Liver (tissue), 8 donors: ENCODE measurements at regions not wholly inside any gene's neighbourhood (a gene's known extent, or its start where the extent isn't known, plus 50 kb on each side); places are given as distances from the start of the nearest gene placed in this dataset.

Source experiments
- DNase-seq: peaks from one replicate; pipeline ENCODE4 v3.0.0-alpha.2; 2017; ENCODE audit warnings: low spot score
- H3K27ac ChIP-seq, 2 donors: one replicate each; pipeline ENCODE4 v1.7.0; 2013; ENCODE audit warnings: inconsistent platforms in 2 of 2, low read length in 2 of 2, control low read depth in 1 of 2, low read depth in 1 of 2, mild to moderate bottlenecking in 1 of 2
- H3K27me3 ChIP-seq, 4 donors: one replicate each; pipeline versions ENCODE4 v1.6.1 to v1.7.0; 2013; ENCODE audit warnings: low read length in 3 of 4, inconsistent platforms in 1 of 4, mild to moderate bottlenecking in 1 of 4, moderate library complexity in 1 of 4; ENCODE audit not compliant: control insufficient read depth in 4 of 4, insufficient read depth in 4 of 4
- H3K36me3 ChIP-seq, 4 donors: one replicate each; pipeline versions ENCODE4 v1.6.1 to v1.7.0; 2013; ENCODE audit warnings: low read length in 3 of 4, mild to moderate bottlenecking in 3 of 4, low read depth in 1 of 4, moderate library complexity in 1 of 4; ENCODE audit not compliant: control insufficient read depth in 4 of 4, insufficient read depth in 3 of 4
- H3K4me1 ChIP-seq, 4 donors: one replicate each; pipeline versions ENCODE4 v1.6.1 to v1.7.0; 2013; ENCODE audit warnings: low read length in 3 of 4, mild to moderate bottlenecking in 3 of 4, moderate library complexity in 1 of 4; ENCODE audit not compliant: control insufficient read depth in 4 of 4, insufficient read depth in 4 of 4
- H3K4me3 ChIP-seq, 3 donors: one replicate each; pipeline versions ENCODE4 v1.6.1 to v1.7.0; 2013; ENCODE audit warnings: low read length in 3 of 3, control low read depth in 1 of 3, low read depth in 1 of 3, mild to moderate bottlenecking in 1 of 3
- H3K9ac ChIP-seq, 2 donors: one replicate each; pipeline ENCODE4 v1.7.0; 2013; ENCODE audit warnings: low read length in 2 of 2, mild to moderate bottlenecking in 2 of 2, moderate library complexity in 2 of 2, control low read depth in 1 of 2, low read depth in 1 of 2
- H3K9me3 ChIP-seq, 4 donors: one replicate each; pipeline versions ENCODE4 v1.6.1 to v1.7.0; 2013; ENCODE audit warnings: low read length in 3 of 4; ENCODE audit not compliant: control insufficient read depth in 4 of 4
- CTCF ChIP-seq: fragments of 150-350 bp; IDR thresholded peaks from 2 replicates; pipeline ENCODE4 v1.5.1; 2017; ENCODE audit warnings: improper control_type of control experiment, low read depth, low read length; ENCODE audit not compliant: missing input control
- GABPA ChIP-seq, 2 donors: IDR thresholded peaks in 1 of 2; conservative IDR thresholded peaks in 1 of 2; 2 replicates each; pipeline ENCODE4 v1.6.1; 2016; ENCODE audit warnings: antibody characterized with exemption in 2 of 2, mild to moderate bottlenecking in 1 of 2, moderate library complexity in 1 of 2
- HNF4A ChIP-seq, 2 donors: conservative IDR thresholded peaks; 2 replicates each; pipeline ENCODE4 v1.6.1; 2016; ENCODE audit warnings: antibody characterized with exemption in 2 of 2, mild to moderate bottlenecking in 2 of 2
- JUND ChIP-seq, 2 donors: IDR thresholded peaks; 2 replicates each; pipeline ENCODE4 v1.6.1; 2016; ENCODE audit warnings: antibody characterized with exemption in 2 of 2
- RAD21 ChIP-seq, 2 donors: IDR thresholded peaks; 2 replicates each; pipeline ENCODE4 v1.6.1; 2016; ENCODE audit warnings: antibody characterized with exemption in 2 of 2, mild to moderate bottlenecking in 2 of 2
- REST ChIP-seq: IDR thresholded peaks from 2 replicates; pipeline ENCODE4 v1.6.1; 2016; ENCODE audit warnings: antibody characterized with exemption, mild to moderate bottlenecking
- RXRA ChIP-seq, 2 donors: IDR thresholded peaks; 2 replicates each; pipeline ENCODE4 v1.6.1; 2017 to 2018; ENCODE audit warnings: antibody characterized with exemption in 2 of 2, mild to moderate bottlenecking in 1 of 2
- SP1 ChIP-seq: IDR thresholded peaks from 2 replicates; pipeline ENCODE4 v1.6.1; 2018; ENCODE audit warnings: antibody characterized with exemption, mild to moderate bottlenecking
- TAF1 ChIP-seq: conservative IDR thresholded peaks from 2 replicates; pipeline ENCODE4 v1.6.1; 2016; ENCODE audit warnings: antibody characterized with exemption, mild to moderate bottlenecking
- ZBTB33 ChIP-seq: IDR thresholded peaks from 2 replicates; pipeline ENCODE4 v1.6.1; 2016; ENCODE audit warnings: antibody characterized with exemption
- WGBS: extraction: QIAGEN DNeasy Blood & Tissue Kit; methylation state at CpG from one replicate; pipeline ENCODE4 v1.1.7; 2013; 5-methylcytosine and 5-hydroxymethylcytosine counted together
- donor health status: healthy.
- donor health status: healthy.
- donor health status: healthy.
- donor health status: healthy.
- donor health status: healthy.

GRCh38 chr5:74031536-74031935, 405.5 kb downstream of the ARHGEF28 start:
- no peaks in the 10 kb centered on the region for H3K27me3 ChIP-seq
- H3K4me1 ChIP-seq = no peaks in the 10 kb centered on the region
- no peaks in the 10 kb centered on the region for H3K9me3 ChIP-seq
- TF ChIP-seq REST (no peak), SP1 (no peak), JUND (IDR thresholded peaks at IDR 0.05) (no peak), TAF1 (no peak), GABPA (IDR thresholded peaks at IDR 0.05 in 1 of 2, conservative IDR thresholded peaks at IDR 0.05 in 1 of 2) (no peak), HNF4A (conservative IDR thresholded peaks at IDR 0.05) (no peak)
- no peak for DNase-seq
- WGBS = 87% methylated on average over 3 of the region's 3 CpGs
- H3K27ac ChIP-seq = no peak overlapping the region
- no peak overlapping the region for H3K9ac ChIP-seq
- H3K4me3 ChIP-seq = no peak overlapping the region
- no peaks in the 10 kb centered on the region for H3K36me3 ChIP-seq

GRCh38 chr5:74030821-74031220, 404.8 kb downstream of the ARHGEF28 start:
- Histone ChIP-seq H3K27me3 (no peaks in the 10 kb centered on the region), H3K36me3 (no peaks in the 10 kb centered on the region)
- 91% methylated on average over 5 of the region's 5 CpGs for WGBS

More at GRCh38 chr5:74030821-74031220, 404.8 kb downstream of the ARHGEF28 start:
- TF ChIP-seq RXRA (IDR thresholded peaks at IDR 0.05) (no peak), RAD21 (IDR thresholded peaks at IDR 0.05) (no peak), ZBTB33 (no peak), TAF1 (no peak), CTCF (no peak), HNF4A (conservative IDR thresholded peaks at IDR 0.05) (no peak), SP1 (no peak), JUND (IDR thresholded peaks at IDR 0.05) (no peak)
- no peak overlapping the region for H3K9ac ChIP-seq
- H3K9me3 ChIP-seq = no peaks in the 10 kb centered on the region
- DNase-seq = no peak
- H3K27ac ChIP-seq = no peak overlapping the region
- no peak overlapping the region for H3K4me3 ChIP-seq
- no peaks in the 10 kb centered on the region for H3K4me1 ChIP-seq
